HG03575 (cell line): ENCODE measurements at regions not wholly inside any gene's neighbourhood (a gene's known extent, or its start where the extent isn't known, plus 50 kb on each side); places are given as distances from the start of the nearest gene placed in this dataset.
"Not testable (repeated sequence)": the region's sequence is repeated elsewhere in the genome, so short reads cannot be mapped to it uniquely, and the experiment has no call there.

Source experiments
- ATAC-seq: cut with Tn5 transposase; IDR thresholded peaks from one replicate; pipeline ENCODE4 v1.9.1; 2021; ENCODE audit not compliant: unreplicated experiment, insufficient number of reproducible peaks, low FRiP score; ENCODE audit errors: extremely low read depth

DNA sequence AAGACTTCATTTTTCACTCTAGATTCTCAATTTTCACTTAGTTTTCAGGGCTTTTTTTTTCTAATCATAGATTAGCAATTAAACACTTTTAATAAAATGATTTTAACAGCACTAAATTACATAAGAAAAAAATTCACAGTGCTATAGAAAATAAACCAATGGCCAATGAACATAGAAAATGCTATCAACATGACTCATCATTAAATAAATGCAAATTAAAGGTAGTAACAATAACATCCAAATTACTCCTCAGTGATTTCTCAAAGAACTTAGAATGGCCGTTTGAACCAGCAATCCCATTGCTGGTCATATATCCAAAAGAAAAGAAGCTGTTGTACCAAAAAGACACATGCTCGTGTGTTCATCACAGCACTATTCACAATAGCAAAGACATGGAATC lies 1058.9 kb downstream of the UQCRFS1 start:
- no peak for ATAC-seq

DNA sequence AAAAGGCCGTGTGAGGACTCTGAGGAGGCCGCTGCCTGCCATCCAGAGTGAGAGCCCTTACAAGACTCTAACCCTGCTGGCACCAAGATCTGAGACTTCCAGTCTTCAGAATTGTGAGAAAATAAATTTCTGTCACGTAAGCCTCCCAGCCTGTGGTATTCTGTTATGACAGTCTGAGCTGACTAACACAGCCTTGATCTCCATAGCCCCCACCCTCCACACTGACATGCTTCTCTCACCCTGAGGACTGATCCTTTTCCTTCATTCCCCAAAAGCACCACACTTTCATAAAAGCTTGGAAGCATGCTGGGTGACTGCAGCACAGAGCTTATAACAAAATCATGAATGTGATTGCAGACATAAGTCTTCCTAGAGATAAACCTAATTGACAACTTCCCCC lies 1059.8 kb downstream of the UQCRFS1 start:
- no peak for ATAC-seq

DNA sequence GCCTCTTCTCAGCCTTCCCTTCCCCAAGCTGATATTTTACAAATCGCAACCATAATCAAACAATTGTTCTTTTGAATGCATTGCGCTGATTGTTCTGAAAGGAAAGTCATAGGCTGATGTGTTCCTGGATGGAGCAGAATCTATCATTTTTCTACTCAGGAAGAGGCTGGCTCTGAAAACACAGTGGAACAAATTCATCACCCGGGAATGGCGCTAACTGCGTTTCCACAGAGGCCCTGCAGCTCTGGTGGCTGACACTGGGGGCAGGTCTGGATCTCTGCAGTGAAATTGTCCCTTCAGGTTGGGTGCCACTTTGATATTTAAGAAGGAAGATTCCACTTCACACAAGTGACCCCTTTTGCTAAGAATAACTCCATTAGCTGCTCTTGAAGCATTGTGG lies 1060.8 kb downstream of the UQCRFS1 start:
- ATAC-seq: no peak

DNA sequence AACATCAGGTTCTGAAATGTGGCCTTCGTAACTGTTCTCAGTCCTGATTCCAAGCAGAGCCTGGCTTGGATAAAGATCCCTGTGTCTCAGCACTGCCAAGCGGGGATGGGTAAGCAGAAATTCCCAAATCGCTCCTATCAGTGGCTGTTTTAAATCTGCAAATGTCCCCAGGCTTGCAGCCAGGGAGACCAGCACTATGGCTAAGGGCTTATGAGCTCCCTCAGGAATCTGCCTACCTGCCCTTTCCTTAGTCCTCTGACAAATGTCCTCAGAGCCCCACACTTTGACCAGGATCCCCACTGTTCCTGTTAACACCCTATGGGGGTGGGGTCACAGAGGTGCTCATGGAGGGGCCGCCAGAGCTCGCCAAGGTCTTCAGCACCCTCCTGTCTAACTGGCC lies 1062.8 kb downstream of the UQCRFS1 start:
- no peak for ATAC-seq

GRCh38 chr19:28148554-28148953 lies 1064.4 kb downstream of the UQCRFS1 start:
- no peak for ATAC-seq

DNA sequence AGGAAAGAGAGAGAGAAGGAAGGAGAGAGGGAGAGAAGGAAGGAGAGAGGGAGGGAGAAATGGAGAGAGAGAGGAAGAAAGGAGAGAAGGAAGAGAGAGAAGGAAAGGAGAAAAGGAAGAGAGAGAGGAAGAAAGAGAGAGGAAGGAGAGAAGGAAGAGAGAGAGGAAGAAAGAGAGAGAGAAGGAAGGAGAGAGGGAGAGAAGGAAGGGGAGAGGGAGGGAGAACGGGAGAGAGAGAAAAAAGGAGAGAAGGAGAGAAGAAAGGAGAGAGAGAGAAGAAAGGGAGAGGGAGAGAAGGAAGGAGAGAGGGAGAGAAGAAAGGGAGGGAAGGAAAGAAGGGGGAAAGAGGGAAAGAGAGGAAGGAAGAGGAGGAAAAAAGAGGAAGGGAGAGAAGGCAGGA lies 1070.7 kb downstream of the UQCRFS1 start:
- no peak for ATAC-seq

DNA sequence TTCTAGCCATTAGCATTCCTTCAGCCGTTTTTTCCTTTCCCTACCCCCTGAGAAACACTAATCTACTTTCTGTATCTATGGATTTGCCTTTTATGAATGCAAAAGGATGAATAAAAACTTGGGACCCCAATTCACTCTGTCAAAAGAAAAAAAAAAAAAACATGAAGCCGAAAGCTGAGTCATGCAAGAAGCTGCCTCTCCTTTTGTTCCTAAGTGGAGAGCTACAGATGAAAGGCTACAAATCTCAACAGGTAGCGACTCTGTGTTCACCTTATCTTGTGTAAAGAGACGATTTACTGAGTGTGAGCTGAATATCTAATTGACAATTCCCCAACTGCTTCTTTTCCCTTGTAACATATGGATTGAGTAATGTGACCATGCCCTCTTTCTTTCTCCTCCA lies 1072.8 kb downstream of the UQCRFS1 start:
- no peak for ATAC-seq

GRCh38 chr19:28137772-28138171 lies 1075.2 kb downstream of the UQCRFS1 start:
- no peak for ATAC-seq

DNA sequence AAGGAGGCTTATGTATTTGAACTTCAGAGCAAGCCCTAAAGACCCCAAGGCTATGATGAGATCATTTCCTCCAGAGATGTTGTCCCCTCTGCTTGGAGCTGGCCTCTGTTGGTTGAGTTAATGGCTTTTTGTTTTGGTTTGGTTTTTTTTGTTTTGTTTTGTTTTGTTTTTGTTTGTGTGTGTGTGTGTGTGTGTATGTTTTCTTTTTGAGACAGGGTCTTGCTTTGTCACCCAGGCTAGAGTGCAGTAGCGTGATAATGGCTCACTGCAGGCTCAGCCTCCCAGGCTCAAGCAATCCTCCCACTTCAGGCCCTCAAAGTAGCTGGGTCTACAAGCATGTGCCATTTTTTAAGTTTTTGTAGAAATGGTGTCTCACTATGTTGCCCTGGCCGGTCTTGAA lies 1076.2 kb downstream of the UQCRFS1 start:
- no peak for ATAC-seq

- ATAC-seq: no peak
Observed at GRCh38 chr19:28135825-28136224, 1077.1 kb downstream of the UQCRFS1 start.

DNA sequence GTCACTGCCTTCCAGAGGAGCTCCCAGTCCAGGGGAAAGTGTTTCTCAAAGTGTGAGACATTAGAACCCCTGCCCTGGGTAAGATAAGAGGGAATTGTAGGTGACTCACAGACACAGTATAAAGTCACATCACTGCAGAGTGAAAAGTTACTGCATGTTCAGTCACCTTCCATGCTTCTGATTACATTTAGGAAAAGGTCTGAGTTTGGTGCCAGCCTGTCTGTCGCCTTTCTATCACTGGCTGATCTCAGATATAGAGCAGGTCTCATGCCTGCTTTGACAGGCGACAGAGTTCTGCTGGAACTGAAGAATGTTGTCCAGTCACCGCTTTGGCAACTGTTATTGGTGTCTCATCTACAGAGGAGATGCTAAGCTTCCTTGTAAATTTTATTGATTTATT lies 1078.6 kb downstream of the UQCRFS1 start:
- ATAC-seq: no peak

DNA sequence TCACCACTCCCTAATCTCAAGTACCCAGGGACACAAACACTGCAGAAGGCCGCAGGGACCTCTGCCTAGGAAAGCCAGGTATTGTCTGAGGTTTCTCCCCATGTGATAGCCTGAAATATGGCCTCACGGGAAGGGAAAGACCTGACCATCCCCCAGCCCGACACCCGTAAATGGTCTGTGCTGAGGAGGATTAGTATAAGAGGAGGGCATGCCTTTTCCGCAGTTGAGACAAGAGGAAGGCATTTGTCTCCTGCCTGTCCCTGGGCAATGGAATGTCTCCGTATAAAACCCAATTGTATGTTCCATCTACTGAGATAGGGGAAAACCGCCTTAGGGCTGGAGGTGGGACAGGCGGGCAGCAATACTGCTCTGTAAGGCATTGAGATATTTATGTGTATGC lies 1082.1 kb downstream of the UQCRFS1 start:
- ATAC-seq: not testable (repeated sequence)

DNA sequence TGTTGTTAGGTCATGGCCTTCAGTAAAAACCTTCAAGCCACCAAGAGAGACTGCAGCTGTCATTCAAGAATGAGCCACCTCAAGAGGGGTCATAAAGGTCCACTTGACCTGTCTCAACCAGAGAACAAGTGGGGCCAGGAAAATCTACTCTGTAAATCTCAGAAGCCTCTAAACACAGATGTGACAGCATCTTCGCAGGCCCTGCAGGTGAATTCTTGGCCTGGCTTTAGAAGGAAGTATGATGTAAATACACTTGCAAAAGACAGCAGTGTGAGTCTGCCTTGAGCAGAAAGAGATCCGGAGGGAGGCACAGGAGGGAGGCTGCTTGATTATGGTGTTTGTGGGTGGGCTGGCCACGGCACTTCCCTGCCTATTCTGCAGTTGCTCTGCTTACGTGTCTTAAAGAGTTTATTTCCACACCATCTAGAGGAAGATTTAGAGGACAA lies 1082.9 kb downstream of the UQCRFS1 start:
- no peak for ATAC-seq

DNA sequence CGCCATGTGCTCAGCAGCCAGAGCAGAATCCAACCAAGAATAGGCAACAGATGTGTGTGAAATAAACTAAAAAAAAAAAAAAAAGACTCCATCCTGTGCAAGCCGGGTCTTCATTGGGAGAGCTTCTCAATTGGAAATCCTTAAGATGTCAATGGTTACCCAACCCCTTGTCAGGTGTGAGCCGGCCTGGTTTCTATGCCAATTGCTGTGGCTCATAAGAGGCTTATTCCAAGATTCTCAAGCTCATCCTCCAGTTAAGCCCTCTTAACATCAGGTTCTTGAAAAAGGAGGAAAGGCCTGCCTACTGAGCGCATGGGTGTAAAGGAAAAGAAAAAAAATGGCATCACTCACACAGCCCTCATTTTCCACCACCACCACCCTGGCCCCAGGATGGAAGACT lies 1084.6 kb downstream of the UQCRFS1 start:
- no peak for ATAC-seq

- ATAC-seq: no peak
Observed at GRCh38 chr19:28126135-28126898, 1086.6 kb downstream of the UQCRFS1 start.

GRCh38 chr19:28122734-28123133 lies 1090.2 kb downstream of the UQCRFS1 start:
- ATAC-seq: no peak

GRCh38 chr19:28118235-28118634 lies 1094.7 kb downstream of the UQCRFS1 start:
- no peak for ATAC-seq

- no peak for ATAC-seq
Observed at GRCh38 chr19:28117143-28117542, 1095.8 kb downstream of the UQCRFS1 start.

DNA sequence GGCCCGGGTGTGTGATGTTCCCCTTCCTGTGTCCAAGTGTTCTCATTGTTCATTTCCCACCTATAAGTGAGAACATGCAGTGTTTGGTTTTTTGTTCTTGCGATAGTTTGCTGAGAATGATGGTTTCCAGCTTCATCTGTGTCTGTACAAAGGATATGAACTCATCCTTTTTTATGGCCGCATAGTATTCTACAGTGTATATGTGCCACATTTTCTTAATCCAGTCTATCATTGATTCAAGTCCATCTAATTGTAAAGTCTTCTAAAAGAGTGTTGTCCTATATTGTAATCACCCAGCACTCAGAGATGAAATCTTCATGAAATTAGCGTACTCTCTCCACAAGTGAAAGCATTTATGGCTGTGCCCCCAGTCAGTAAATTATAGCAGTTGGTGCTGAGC lies 1096.6 kb downstream of the UQCRFS1 start:
- not testable (repeated sequence) for ATAC-seq

GRCh38 chr19:28103921-28104320 lies 1109.0 kb downstream of the UQCRFS1 start:
- ATAC-seq: no peak

GRCh38 chr19:28084659-28085157 lies 1128.2 kb downstream of the UQCRFS1 start:
- not testable (repeated sequence) for ATAC-seq
